ENCODE measurements at regions not wholly inside any gene's neighbourhood (a gene's known extent, or its start where the extent isn't known, plus 50 kb on each side); places are given as distances from the start of the nearest gene placed in this dataset.

- TF ChIP-seq EZH2 (IDR thresholded peaks at IDR 0.05; ENCODE audit: low read length, unreplicated experiment) (no peak), CTCF (conservative IDR thresholded peaks at IDR 0.05; ENCODE audit: low read depth, low read length) (no peak)
Measured at GRCh38 chr17:73924114-73924908, 279.2 kb upstream of the RPL38 start.

Measured in PC-3 (cell line).